ENCODE measurements at regions not wholly inside any gene's neighbourhood (a gene's known extent, or its start where the extent isn't known, plus 50 kb on each side); places are given as distances from the start of the nearest gene placed in this dataset.

- no peak for TF ChIP-seq TAF1 (IDR thresholded peaks at IDR 0.05; ENCODE audit: borderline replicate concordance, low read depth, low read length)
- no peak for TF ChIP-seq RAD21 (IDR thresholded peaks at IDR 0.05; ENCODE audit: low read length)
- no peak for TF ChIP-seq EZH2phosphoT487 (IDR thresholded peaks at IDR 0.05; ENCODE audit: borderline replicate concordance, low read depth)
- TF ChIP-seq, protein P1, sequence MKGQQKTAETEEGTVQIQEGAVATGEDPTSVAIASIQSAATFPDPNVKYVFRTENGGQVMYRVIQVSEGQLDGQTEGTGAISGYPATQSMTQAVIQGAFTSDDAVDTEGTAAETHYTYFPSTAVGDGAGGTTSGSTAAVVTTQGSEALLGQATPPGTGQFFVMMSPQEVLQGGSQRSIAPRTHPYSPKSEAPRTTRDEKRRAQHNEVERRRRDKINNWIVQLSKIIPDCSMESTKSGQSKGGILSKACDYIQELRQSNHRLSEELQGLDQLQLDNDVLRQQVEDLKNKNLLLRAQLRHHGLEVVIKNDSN (IDR thresholded peaks at IDR 0.05; ENCODE audit: borderline replicate concordance, low read depth), result no peak
- TF ChIP-seq, protein P2, sequence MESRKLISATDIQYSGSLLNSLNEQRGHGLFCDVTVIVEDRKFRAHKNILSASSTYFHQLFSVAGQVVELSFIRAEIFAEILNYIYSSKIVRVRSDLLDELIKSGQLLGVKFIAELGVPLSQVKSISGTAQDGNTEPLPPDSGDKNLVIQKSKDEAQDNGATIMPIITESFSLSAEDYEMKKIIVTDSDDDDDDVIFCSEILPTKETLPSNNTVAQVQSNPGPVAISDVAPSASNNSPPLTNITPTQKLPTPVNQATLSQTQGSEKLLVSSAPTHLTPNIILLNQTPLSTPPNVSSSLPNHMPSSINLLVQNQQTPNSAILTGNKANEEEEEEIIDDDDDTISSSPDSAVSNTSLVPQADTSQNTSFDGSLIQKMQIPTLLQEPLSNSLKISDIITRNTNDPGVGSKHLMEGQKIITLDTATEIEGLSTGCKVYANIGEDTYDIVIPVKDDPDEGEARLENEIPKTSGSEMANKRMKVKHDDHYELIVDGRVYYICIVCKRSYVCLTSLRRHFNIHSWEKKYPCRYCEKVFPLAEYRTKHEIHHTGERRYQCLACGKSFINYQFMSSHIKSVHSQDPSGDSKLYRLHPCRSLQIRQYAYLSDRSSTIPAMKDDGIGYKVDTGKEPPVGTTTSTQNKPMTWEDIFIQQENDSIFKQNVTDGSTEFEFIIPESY (IDR thresholded peaks at IDR 0.05; ENCODE audit: borderline replicate concordance, low read depth), result no peak
- TF ChIP-seq NFIC (IDR thresholded peaks at IDR 0.05; ENCODE audit: borderline replicate concordance), result no peak
- TF ChIP-seq FOSL2 (IDR thresholded peaks at IDR 0.05; ENCODE audit: borderline replicate concordance, low read depth), result no peak
- TF ChIP-seq TEAD4 (IDR thresholded peaks at IDR 0.05; ENCODE audit: borderline replicate concordance, insufficient read depth), result no peak
- no peak for TF ChIP-seq GABPA (IDR thresholded peaks at IDR 0.05; ENCODE audit: low read depth)
- TF ChIP-seq CHD2 (IDR thresholded peaks at IDR 0.05; ENCODE audit: low read length, partially characterized antibody), result no peak
- TF ChIP-seq REST (IDR thresholded peaks at IDR 0.05; ENCODE audit: low read depth, low read length), result no peak
- TF ChIP-seq EP300 (IDR thresholded peaks at IDR 0.05; ENCODE audit: borderline replicate concordance in 1 of 2, low read depth in 1 of 2, low read length in 1 of 2), result no peak
- TF ChIP-seq, protein P3, sequence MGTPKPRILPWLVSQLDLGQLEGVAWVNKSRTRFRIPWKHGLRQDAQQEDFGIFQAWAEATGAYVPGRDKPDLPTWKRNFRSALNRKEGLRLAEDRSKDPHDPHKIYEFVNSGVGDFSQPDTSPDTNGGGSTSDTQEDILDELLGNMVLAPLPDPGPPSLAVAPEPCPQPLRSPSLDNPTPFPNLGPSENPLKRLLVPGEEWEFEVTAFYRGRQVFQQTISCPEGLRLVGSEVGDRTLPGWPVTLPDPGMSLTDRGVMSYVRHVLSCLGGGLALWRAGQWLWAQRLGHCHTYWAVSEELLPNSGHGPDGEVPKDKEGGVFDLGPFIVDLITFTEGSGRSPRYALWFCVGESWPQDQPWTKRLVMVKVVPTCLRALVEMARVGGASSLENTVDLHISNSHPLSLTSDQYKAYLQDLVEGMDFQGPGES (IDR thresholded peaks at IDR 0.05; ENCODE audit: low read depth, low read length), result no peak
- no peak for TF ChIP-seq SIN3A (IDR thresholded peaks at IDR 0.05; ENCODE audit: borderline replicate concordance, low read depth, low read length)
- TF ChIP-seq, protein P4, sequence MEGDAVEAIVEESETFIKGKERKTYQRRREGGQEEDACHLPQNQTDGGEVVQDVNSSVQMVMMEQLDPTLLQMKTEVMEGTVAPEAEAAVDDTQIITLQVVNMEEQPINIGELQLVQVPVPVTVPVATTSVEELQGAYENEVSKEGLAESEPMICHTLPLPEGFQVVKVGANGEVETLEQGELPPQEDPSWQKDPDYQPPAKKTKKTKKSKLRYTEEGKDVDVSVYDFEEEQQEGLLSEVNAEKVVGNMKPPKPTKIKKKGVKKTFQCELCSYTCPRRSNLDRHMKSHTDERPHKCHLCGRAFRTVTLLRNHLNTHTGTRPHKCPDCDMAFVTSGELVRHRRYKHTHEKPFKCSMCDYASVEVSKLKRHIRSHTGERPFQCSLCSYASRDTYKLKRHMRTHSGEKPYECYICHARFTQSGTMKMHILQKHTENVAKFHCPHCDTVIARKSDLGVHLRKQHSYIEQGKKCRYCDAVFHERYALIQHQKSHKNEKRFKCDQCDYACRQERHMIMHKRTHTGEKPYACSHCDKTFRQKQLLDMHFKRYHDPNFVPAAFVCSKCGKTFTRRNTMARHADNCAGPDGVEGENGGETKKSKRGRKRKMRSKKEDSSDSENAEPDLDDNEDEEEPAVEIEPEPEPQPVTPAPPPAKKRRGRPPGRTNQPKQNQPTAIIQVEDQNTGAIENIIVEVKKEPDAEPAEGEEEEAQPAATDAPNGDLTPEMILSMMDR (IDR thresholded peaks at IDR 0.05), result no peak
- TF ChIP-seq, protein P5, sequence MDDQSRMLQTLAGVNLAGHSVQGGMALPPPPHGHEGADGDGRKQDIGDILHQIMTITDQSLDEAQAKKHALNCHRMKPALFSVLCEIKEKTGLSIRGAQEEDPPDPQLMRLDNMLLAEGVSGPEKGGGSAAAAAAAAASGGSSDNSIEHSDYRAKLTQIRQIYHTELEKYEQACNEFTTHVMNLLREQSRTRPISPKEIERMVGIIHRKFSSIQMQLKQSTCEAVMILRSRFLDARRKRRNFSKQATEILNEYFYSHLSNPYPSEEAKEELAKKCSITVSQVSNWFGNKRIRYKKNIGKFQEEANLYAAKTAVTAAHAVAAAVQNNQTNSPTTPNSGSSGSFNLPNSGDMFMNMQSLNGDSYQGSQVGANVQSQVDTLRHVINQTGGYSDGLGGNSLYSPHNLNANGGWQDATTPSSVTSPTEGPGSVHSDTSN (IDR thresholded peaks at IDR 0.05), result no peak
- H3F3A ChIP-seq (replicated peaks; ENCODE audit: insufficient read depth), result no peaks in the 10 kb centered on the region
- no peaks in the 10 kb centered on the region; the same call in 1 of the 2 replicates for H3K9me3 ChIP-seq
- H3K36me3 ChIP-seq (replicated peaks in 1 of 2; ENCODE audit: control insufficient read depth in 1 of 2, insufficient read depth in 2 of 2, low read length in 1 of 2), result no peaks in the 10 kb centered on the region
- H3K4me1 ChIP-seq (ENCODE audit: control insufficient read depth in 1 of 2, insufficient read depth in 2 of 2, low read depth in 1 of 2, low read length in 1 of 2), result no peaks in the 10 kb centered on the region
- H3K9ac ChIP-seq, result no peak overlapping the region
- no peak for DNase-seq
- H3K4me2 ChIP-seq, result no peak overlapping the region
- CTCF ChIA-PET, result interaction anchor here (1.3 kb wide), 1 partner anchor 10 kb away, joined by 3 read pairs; no protein-coding TSS in a partner anchor
- no peaks in the 10 kb centered on the region for H3K27me3 ChIP-seq (ENCODE audit: insufficient read depth)
- H3K4me3 ChIP-seq (ENCODE audit: low read depth in 2 of 2, low read length in 1 of 2), result no peak overlapping the region
- no peak overlapping the region for H3K27ac ChIP-seq (ENCODE audit: low read depth in 2 of 2, low read length in 1 of 2)
- no peaks in the 10 kb centered on the region for H3K79me2 ChIP-seq (ENCODE audit: insufficient read depth)
- no peak overlapping the region for H2AFZ ChIP-seq (ENCODE audit: low read depth)
- no peaks in the 10 kb centered on the region for H4K20me1 ChIP-seq (ENCODE audit: insufficient read depth)
- 14% methylated on average over 4 of the region's 4 CpGs for WGBS (ENCODE audit: low lambda C conversion rate)
- no peaks in the 10 kb centered on the region for H3K9me2 ChIP-seq
- POLR2A ChIA-PET, result no interaction called here
Observed at GRCh38 chr9:75602060-75602459, 288.4 kb upstream of the PCSK5 start.
